Ureter (tissue), 1 donor: ENCODE measurements at regions not wholly inside any gene's neighbourhood (a gene's known extent, or its start where the extent isn't known, plus 50 kb on each side); places are given as distances from the start of the nearest gene placed in this dataset.

Experiments used
- DNase-seq: peaks from one replicate; pipeline ENCODE4 v3.0.0-alpha.2; 2020; ENCODE audit warnings: low spot score
- donor health status: DM: yes; HTN: yes; CAD: no.

DNA sequence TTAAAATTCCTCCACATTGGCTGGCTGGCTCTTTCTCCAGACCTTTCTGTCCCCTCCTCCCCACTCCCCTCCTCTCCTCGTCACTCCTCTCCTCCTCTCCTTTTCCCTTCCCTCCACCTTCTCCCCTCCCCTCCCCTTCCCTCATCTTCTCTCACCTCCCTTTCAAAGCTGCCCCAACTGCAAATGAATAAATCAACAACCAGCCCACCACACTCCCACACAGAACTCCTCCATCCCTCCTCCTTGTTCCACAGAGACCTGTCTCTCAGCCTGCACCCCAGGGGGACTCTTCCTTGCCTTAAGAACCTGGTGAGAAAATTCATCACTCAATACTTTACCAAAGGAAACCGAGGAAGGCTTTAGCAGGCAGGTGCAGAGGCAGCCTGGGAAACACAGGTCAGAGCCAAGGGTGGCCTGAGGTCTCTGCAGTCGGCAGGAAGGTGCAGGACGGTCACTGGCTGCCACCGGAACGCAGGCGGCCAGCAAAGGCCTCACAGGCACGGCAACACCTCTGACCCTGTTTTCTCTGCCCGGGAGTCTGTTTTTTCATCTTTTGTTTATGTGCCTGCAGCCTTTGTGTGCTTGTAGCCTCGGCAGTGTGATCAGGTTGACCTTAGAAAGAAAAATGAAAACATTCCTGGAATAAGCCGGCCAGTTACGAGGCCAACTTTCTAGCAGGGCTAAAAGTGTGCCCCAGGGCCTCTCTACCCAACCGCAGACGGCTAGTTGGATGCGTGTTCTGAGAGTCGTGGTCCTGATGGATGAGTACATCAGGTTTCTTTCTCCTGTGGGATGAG lies 207.6 kb upstream of the KLF6 start:
- no peak for DNase-seq

DNA sequence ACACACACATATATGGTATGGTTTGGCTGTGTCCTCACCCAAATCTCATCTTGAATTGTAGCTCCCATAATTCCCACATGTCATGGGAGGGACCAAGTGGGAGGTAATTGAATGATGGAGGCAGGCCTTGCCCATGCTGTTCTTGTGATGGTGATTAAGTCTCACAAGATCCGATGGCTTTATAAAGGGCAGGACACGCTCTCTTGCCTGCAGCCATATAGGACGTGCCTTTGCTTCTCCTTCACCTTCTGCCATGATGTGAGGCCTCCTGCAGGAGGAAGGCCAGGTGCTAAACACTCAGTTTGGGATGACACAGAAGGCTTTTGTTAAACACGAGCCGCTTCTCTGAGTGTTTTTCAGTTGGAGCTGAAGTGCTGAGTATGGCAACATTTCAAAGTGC lies 205.3 kb upstream of the KLF6 start:
- DNase-seq: no peak

DNA sequence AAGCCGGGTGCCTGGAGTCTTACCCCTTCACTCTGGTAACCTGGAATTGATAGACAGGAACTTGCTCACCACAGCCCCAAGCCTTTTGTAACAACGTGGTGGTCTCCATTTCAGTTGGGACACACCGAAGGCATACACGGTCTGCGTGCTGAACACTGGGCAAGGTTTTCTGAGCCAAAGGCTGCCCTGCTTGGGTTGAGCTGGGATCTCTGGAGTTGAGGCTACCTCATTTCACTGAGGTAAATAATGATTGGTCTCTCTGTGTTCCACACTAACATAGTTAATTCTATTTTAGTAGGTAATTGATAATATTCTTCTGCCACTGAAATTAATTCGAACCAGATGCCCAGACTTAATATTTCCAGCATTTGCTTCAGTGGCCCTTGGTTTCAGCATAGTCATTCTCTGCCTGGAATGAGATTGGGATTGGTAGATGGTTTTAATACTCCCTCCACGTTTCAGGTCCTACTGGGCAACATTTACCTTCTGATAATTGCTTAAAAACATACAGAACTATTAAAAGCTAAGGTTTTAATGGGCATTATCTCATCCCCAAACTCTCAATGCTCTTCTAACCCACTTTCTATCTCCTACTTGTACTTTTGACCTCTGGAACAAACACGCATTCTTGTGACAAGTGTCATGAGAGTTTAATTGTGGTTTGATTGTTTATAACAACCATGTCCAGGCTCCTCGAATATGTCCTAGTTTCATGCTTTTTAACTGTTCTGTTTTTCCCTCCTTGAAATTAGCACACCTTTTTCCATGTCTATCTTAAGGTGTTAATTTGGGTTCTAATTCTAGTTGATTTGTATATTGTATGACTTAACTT lies 202.3 kb upstream of the KLF6 start:
- DNase-seq: no peak

DNA sequence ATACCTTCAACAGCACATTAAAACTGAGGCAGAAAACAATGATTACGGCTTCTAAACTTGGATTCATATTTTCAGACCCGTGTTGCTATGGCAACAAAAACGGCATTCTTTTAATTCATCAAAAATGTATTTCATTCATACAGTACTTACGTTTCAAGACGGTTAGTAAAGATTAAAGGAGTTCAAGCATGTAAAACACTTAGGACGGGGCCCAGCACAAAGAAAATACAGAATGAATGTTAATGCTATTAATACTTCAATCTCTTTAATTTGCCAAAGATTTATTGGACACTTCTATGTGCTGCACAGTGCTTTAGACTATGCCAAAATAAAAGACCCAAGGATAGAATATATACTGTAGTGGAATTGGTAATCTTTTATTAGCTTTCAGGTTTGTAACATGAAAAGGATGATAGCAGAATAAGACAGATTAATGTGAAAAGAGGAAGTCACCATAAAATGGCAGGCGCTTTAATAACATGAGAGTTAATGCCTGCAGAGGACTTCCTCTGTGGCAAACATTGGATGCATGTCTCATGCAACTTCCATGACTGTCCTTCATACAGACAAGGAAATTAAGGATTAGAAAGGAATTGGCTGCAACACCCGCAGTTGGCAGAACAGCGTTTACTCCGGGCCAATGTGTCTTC lies 201.6 kb upstream of the KLF6 start:
- DNase-seq: no peak

DNA sequence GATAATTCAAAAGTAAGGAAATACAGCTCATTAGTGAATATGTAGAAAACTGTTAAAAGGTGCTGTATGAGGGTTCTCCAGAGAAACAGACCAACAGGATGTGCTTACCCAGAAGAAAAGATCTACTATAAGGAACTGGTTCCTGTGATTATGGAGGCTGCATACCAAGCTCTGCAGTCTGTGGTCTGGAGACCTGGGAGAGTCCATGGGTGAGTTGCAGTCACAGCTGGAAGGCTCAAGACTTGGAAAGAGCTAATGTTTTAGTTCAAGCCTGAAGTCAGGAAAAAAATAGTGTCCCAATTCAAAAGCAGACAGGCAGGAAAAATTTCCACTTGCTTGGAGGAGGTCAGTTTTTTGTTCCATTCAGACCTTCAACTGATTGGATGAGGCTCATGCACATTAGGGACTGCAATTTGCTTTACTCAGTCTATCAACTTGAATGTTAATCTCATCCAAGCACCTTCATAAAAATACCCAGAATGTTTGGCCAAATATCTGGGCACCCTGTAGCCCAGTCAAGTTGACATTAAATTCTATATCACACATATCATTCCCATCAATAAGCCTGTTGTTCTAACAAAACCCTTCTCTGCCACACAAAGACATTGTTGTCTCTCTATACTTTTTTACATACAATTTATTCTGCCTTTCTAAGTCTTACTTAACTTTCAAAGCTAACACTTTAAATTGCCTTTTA lies 197.9 kb upstream of the KLF6 start:
- DNase-seq: no peak

DNA sequence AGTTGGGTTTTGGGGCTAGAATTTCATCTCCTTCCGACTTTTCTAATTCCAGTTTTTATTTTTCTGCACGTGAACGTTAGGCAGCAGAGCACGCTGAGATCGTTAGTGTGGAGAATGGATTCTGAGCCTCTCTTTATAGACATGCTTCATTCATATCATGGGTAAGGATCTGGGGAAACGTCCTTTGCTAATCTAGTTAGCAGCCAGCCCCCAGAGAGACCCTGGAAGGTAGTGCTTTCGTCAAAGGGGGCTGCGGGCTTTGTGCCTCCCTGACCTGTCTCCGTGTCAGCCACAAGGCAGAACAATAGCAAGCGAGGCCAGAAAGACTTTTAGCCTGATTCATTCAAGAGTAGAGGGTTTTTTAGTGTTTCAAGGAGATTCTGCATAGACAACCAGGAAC lies 196.3 kb upstream of the KLF6 start:
- no peak for DNase-seq

DNA sequence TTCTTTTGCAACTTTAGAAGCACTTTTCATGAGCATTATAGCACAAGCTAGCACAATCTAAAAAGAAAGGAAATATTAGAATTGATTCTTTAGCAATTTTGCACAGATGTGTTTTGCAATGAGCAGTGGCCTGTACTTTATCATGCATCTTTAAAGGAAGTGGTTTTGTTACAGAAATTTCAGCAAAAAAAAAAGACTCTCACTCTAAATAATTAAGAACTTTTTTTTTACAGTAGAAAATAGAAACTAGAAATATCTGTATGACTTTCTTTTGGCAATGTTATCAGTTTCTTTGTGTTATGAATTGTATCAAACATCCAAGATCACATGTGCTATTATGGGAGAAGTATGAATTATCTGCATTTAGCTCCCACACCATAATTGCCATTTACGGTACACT lies 195.7 kb upstream of the KLF6 start:
- no peak for DNase-seq

DNA sequence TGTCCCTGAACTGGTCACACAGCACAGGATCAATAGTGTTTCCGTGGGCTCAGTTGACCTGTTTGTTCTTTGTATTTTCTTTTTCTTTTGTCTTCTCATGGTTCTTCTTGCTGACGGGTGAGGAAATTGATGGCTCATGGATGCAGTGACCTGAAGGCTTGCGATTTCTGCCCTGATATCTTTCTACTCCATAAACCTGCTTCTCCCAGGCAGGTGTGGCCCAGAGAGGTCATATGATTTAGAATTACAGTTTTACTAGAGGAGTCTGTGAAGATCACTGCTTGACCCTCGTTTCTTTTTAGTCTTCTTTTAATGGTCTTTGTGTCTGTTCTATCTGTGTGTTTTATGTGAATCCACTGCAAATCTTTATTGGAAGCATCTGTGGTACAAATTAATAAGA lies 195.1 kb upstream of the KLF6 start:
- DNase-seq: no peak

DNA sequence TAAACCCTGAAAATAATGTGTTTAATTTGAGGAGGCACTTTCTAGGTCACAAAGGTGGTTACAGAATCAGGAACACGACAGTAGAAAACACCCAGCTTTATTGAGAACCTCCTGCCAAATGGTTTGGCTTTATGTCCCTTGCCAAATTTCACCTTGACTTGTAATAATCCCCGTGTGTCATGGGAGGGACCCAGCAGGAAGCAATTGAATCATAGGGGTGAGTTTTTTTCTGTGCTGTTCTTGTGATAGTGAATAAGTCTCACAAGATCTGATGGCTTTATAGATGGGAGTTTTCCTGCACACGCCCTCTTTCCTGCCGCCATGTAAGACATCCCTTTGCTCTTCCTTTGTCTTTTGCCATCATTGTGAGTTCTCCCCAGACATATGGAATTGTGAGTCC lies 193.8 kb upstream of the KLF6 start:
- DNase-seq: no peak

DNA sequence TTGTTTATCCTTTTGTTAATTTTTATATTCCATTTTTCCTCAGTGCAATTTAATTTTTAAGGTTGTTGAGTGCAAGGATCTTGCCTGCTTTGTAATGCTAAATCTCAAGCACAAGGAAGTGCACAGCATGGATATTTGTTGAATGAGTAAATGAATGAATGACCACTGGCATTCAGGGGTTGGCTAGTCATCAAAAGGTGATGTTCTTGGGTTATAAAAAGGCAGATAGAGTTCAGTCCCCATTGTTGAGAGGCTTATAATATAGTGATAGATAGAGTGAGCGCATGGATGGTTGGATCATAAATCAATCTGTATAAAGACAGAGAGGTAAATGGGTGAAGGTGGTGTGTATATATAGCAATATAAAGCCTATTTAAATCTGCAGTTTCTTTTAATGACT lies 193.2 kb upstream of the KLF6 start:
- DNase-seq: no peak

DNA sequence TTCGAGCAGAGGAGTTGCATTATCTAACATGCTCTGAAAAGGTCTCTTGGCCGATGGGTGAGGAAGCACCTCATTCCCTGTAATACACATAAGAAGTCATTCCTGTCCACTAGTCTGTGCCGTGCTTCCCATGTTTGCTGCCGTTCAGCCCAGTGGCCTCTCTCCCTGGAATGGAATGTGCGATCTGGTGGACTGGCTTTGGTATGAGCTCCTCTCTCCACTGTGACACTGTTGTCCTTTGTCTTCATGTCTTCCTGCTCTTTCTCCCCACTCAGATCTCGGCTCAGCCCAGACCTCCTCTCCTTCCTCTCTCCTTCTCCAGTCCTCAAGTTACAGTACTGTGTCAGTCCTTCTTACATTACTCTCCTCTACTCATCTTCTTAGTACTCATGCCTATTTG lies 192.8 kb upstream of the KLF6 start:
- DNase-seq: no peak

DNA sequence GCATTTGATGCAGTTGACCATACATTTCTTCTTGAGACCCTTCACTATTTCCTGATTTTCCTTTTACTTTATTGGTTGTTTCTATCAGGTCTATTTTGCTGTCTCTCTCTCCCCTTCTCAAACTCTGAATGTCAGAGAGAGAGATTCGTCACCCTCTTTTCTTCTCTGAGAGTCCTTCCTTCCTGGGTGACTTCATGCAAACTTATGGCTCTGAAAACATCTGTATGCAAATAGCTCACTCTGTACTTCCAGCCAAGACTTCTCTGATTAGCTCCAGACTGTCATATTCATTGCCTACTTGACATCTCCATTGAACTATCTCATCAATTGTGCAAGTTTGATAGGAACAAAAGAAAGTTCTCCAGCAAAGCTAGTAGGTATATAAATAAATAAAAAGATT lies 191.7 kb upstream of the KLF6 start:
- no peak for DNase-seq

DNA sequence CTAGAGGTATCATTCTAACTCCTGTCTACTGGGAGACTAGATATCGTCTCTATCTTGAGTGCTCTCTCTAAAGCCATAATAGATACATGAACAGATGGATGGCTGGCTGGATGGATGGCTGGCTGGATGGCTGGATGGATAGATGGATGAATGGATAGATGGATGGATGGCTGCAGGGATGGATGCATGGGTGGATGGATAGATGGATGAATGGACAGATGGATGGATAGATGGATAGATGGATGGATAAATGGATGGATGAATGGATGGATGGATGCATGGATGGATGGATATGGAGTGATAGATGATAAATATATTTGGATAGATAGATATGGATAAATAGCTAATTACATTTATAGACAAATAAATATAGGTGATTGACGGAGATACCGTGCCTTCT lies 191.2 kb upstream of the KLF6 start:
- no peak for DNase-seq

DNA sequence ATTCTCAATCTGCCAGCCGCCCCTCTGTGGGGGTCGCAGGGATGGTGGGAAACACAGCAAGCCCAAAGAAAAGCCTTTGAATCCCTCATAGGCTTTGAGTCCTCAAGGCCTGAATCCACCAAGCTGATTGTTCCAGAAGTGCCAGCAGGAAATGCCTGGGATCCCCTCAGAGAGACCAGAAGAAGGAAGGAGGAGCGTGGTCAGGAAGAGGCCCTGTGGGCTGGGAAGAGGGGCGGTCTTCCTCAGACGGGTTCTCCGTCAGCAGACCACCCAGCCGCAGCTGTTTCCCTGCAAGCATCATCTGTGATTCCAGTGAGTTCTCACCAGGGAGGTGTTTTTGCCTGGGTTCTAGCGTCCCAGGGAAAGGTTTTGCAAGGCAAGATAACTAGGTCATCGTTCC lies 190.0 kb upstream of the KLF6 start:
- DNase-seq: no peak

DNA sequence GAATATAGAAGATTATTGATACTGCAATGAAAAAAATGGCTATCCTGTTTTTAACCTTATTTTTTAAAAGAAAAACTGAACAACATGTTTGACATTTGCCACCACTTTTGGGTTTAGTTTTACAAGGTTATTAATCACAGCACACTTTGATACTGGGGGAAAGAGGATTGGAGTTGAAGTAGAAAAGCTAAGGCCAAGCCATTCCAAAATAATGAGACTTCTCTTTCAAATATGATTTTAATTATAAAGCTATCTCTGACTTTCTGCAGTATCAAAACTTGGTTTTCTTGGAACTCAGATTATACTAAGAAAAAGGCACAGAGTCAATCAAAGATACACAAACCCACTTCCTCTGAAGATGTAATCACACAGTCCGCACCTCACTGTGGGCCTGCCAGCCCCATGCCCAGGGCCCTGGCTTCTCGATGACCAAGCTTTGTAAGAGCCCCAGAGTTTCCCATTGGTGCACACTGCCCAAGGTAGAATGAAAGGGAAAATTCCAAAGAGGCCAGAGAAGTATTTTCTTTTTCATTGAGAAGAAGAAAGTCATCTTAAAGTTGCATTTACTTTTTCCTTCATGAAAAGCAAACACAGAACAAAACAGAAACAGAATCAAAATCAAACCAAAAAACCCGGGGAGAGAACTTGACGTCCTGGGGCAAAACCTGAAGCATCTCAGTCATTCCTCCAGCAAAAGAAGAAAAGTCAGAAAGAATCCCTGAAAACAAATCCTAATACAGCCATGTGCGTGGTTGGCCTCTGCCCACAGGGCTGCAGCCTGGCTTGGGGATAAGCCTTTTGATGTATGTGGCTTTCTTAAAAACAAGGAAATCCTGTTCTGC lies 187.7 kb upstream of the KLF6 start:
- no peak for DNase-seq

DNA sequence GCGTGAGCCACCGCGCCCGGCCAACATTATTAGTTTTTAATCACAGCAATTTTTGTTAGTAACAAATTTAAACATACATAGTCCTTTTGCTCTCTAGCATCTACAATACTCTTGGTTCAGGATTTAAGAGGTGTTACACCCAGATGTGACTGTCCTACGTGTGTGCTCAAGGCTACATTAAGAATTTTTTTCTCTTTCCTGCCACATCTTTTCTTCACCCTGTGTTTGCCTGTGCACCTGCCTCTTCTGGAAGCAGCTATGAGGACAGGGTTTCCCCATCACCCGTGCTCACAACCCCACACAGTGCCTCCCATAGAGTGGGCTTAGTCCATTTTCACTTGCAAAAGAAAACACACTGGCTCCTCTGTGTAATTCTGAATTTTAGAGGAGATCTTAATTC lies 186.7 kb upstream of the KLF6 start:
- DNase-seq: no peak

DNA sequence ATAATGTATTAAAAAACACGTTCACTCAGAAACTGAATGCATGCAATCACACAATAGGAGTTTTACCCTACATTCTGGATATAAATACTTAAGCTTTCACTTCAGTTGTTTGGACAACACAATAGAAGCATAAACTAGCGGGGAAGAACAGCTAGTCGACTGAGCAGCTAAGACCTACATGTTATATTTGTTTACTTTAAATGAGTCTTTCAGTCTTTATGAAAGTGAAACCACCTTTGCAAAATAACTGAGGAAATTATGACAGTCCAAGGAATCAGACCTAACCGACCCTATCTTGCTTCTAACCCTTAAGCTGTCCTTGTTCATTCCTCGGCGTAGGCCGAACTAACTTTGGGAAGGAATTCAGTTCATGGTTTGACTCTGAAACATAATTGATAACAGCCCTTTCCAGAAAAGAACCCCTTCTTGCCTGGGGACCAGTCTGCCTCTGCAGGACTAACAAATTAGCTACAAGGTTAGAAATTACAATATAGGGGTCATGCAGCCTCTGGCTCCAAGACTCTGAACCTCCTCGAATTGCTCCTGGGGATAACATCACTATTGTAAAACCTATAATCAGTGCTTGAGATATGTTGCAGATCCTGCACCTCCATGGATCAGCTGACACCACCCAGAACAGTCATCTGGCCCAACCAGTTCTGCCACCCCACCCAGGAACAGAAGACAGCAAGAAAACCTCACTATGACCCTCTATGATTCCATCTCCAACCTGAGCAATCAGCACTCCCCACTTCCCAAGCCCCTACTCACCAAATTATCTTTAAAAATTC lies 185.1 kb upstream of the KLF6 start:
- peak; percentile 77 for DNase-seq

DNA sequence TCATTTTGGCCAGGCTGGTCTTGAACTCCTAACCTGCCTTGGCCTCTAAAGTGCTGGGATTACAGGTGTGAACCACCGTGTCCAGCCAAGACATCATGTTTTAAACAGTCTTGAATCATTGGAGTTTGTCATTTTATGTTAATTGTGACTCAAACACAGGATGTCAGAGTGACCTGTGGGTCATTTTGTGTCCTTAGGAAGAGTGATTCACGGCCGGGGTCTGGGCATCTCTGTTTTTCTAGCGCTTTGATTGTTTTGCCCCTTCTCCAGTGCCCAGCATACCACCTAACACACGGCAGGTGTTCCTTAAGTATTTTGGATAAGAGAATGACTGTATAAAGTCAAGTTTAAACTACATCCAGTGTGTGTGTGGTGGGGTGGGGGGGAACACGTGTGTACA lies 183.7 kb upstream of the KLF6 start:
- DNase-seq: no peak

DNA sequence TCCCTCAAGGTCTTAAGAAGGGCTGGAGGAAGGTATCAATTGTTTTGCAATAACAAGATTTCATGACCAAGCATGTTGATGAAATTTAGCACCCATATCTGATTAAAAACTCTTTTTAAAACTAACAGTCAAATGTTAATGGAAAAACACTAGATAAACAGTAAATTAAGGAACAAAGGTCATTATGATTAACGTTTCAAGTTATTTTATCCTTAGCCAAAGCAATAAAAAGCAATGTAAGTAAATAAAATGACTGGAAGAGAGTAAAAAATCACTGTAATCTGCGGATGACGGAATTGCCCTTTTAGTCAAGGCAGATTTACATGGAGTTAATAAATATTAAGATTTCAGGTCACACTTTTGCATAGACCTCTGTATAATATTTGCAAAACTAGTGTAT lies 179.5 kb upstream of the KLF6 start:
- no peak for DNase-seq

DNA sequence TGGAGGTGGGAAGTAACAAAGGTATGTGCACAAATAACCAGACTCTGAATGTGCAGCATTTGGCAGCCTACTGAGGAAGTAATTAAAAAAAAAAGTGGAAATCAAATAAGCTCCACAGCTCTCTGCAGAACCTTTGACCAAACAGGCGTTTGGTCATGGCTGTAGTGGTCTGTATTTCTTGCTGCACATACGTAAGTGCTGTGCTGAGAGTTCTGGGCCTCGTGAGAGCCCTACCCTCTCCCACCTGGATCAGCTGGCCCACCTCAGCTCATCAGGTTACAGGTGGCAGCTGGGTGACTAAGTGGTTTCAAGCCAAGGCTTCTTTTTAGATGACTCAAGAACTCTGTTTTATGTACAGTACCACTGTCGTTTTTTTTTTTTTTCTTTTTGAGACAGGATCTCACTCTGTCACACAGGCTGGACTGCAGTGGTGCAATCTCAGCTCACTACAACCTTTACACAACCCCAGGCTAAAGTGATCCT lies 178.2 kb upstream of the KLF6 start:
- DNase-seq: no peak
